Cerebellar nuclear complex (tissue), 1 donor: ENCODE measurements at regions not wholly inside any gene's neighbourhood (a gene's known extent, or its start where the extent isn't known, plus 50 kb on each side); places are given as distances from the start of the nearest gene placed in this dataset.

Experiments used
- DNase-seq, 2 experiments: peaks; one replicate each; lab custom pipeline; 2025; lab: John Stamatoyannopoulos, UW

GRCh38 chr9:118058227-118058626 is 354.0 kb downstream of the TLR4 start:
- DNase-seq = no peak

- no peak for DNase-seq
These were observed 355.5 kb downstream of the TLR4 start for GRCh38 chr9:118059484-118060278.

GRCh38 chr9:118083161-118083560 is 379.0 kb downstream of the TLR4 start:
- no peak for DNase-seq

- DNase-seq = no peak
These were observed 383.9 kb downstream of the TLR4 start for GRCh38 chr9:118088090-118088489.

GRCh38 chr9:118091226-118091625 is 387.0 kb downstream of the TLR4 start:
- DNase-seq = no peak

GRCh38 chr9:118091711-118092500 is 387.7 kb downstream of the TLR4 start:
- DNase-seq = no peak

- no peak for DNase-seq
These were observed 390.2 kb downstream of the TLR4 start for GRCh38 chr9:118094387-118094786.

- no peak for DNase-seq
These were observed 396.6 kb downstream of the TLR4 start for GRCh38 chr9:118100529-118101419.

- DNase-seq = no peak
These were observed 400.2 kb downstream of the TLR4 start for GRCh38 chr9:118104363-118104762.

- DNase-seq = no peak
These were observed 404.8 kb downstream of the TLR4 start for GRCh38 chr9:118108971-118109370.

- DNase-seq = no peak
These were observed 405.3 kb downstream of the TLR4 start for GRCh38 chr9:118109542-118109941.

GRCh38 chr9:118121361-118121760 is 417.2 kb downstream of the TLR4 start:
- DNase-seq = no peak

- DNase-seq = no peak
These were observed 424.1 kb downstream of the TLR4 start for GRCh38 chr9:118128313-118128712.

GRCh38 chr9:118129541-118129940 is 425.3 kb downstream of the TLR4 start:
- no peak for DNase-seq

GRCh38 chr9:118148990-118149389 is 444.8 kb downstream of the TLR4 start:
- no peak for DNase-seq

GRCh38 chr9:118156846-118157245 is 452.6 kb downstream of the TLR4 start:
- no peak for DNase-seq

GRCh38 chr9:118162716-118163115 is 458.5 kb downstream of the TLR4 start:
- no peak for DNase-seq

- no peak for DNase-seq
These were observed 459.5 kb downstream of the TLR4 start for GRCh38 chr9:118163751-118164150.

- no peak for DNase-seq
These were observed 461.2 kb downstream of the TLR4 start for GRCh38 chr9:118165451-118165850.

- peak; percentile 40 to 89 for DNase-seq
These were observed 466.1 kb downstream of the TLR4 start for GRCh38 chr9:118170032-118170955.

GRCh38 chr9:118177241-118177640 is 473.0 kb downstream of the TLR4 start:
- no peak for DNase-seq
